GM12878 (cell line): ENCODE measurements at regions not wholly inside any gene's neighbourhood (a gene's known extent, or its start where the extent isn't known, plus 50 kb on each side); places are given as distances from the start of the nearest gene placed in this dataset.

Source experiments
- ATAC-seq: fragments of 200-7000 bp; cut with Tn5 transposase; 3 replicates; pipeline ENCODE4 v1.9.1; 2020; ENCODE audit warnings: mild to moderate bottlenecking, moderate library complexity
- BruUV-seq: library from RNA; stranded (reverse); fragments of 400-500 nt; replicated peaks from 2 replicates; lab custom pipeline; 2021; lab: Mats Ljungman, UMichigan
- CTCF ChIA-PET: fragments of 300-600 bp; sonication (Branson Sonifier 250); formaldehyde crosslinking; extraction: SDS; loops from one replicate; lab custom pipeline; 2021; ENCODE audit warnings: inconsistent platforms; lab: Yijun Ruan, JAX
- POLR2A ChIA-PET: fragments of 350-600 bp; formaldehyde crosslinking; extraction: SDS; loops from one replicate; lab custom pipeline; 2021; ENCODE audit warnings: inconsistent platforms; lab: Charles Lee
- RAD21 ChIA-PET: fragments of 300-600 bp; sonication (Branson Sonifier 250); formaldehyde crosslinking; loops from one replicate; lab custom pipeline; 2023; ENCODE audit warnings: antibody characterized with exemption; ENCODE audit not compliant: unreplicated experiment; lab: Charles Lee
- SMC1A ChIA-PET: fragments of 300-600 bp; sonication (Branson Sonifier 250); formaldehyde crosslinking; loops from one replicate; lab custom pipeline; 2023; ENCODE audit not compliant: unreplicated experiment, uncharacterized antibody; lab: Charles Lee
- DNase-seq: peaks from one replicate; pipeline ENCODE4 v3.0.0-alpha.2; 2011; ENCODE audit warnings: low read depth, low spot score
- FAIRE-seq: peaks from 3 replicates; lab custom pipeline; 2011; peaks lifted over from hg19 to GRCh38; lab: Jason Lieb, UNC
- H2AFZ ChIP-seq: 2 replicates; pipeline ENCODE4 v1.6.0; 2011; ENCODE audit warnings: low read depth, low read length, control low read depth; ENCODE audit not compliant: control insufficient read depth
- H3K27ac ChIP-seq: 2 replicates; pipeline ENCODE4 v1.5.1; 2011; ENCODE audit warnings: control low read depth; ENCODE audit not compliant: control insufficient read depth, insufficient read depth
- H3K27me3 ChIP-seq, 2 experiments: replicated peaks in 1 of 2; 2 replicates each; pipeline versions ENCODE4 v1.6.0 to v1.6.1; 2011; ENCODE audit warnings: low read length in 1 of 2; ENCODE audit not compliant: control insufficient read depth in 2 of 2, insufficient read depth in 2 of 2
- H3K36me3 ChIP-seq, 2 experiments: 2 replicates each; pipeline ENCODE4 v1.5.1; 2011; ENCODE audit warnings: low read length in 1 of 2; ENCODE audit not compliant: control insufficient read depth in 2 of 2, insufficient read depth in 2 of 2
- H3K4me1 ChIP-seq: 2 replicates; pipeline ENCODE4 v1.6.1; 2011; ENCODE audit warnings: mild to moderate bottlenecking, low read length, moderate library complexity, mixed read lengths; ENCODE audit not compliant: control insufficient read depth, insufficient read depth
- H3K4me2 ChIP-seq: 2 replicates; pipeline ENCODE4 v1.6.0; 2011; ENCODE audit warnings: control low read depth; ENCODE audit not compliant: control insufficient read depth, insufficient read depth
- H3K4me3 ChIP-seq: fragments of 200-600 bp; sonication (generic); 2 replicates; pipeline ENCODE4 v1.5.1; 2016
- H3K79me2 ChIP-seq: 2 replicates; pipeline ENCODE4 v1.6.0; 2011; ENCODE audit warnings: low read length; ENCODE audit not compliant: control insufficient read depth, insufficient read depth
- H3K9ac ChIP-seq: 2 replicates; pipeline ENCODE4 v1.8.0; 2011; ENCODE audit warnings: low read length, control low read depth, mixed read lengths; ENCODE audit not compliant: control insufficient read depth, insufficient read depth
- H3K9me3 ChIP-seq: replicated peaks from 3 replicates; pipeline ENCODE4 v1.5.1; 2011; ENCODE audit warnings: mild to moderate bottlenecking, low read length; ENCODE audit not compliant: control insufficient read depth, insufficient read depth
- H4K20me1 ChIP-seq: 2 replicates; pipeline ENCODE4 v1.6.0; 2011; ENCODE audit not compliant: control insufficient read depth, insufficient read depth
- BCL3 ChIP-seq: IDR thresholded peaks from 2 replicates; pipeline ENCODE4 v1.6.1; 2011; ENCODE audit warnings: borderline replicate concordance, low read depth, mild to moderate bottlenecking, moderate library complexity, low read length; ENCODE audit not compliant: insufficient read depth, poor library complexity, severe bottlenecking
- BHLHE40 ChIP-seq, 2 experiments: fragments of 450-650 bp in 1 of 2; IDR thresholded peaks; 2 replicates each; pipeline ENCODE4 v1.6.1; 2011 to 2017; ENCODE audit warnings: low read depth in 2 of 2, borderline replicate concordance in 1 of 2, improper control_type of control experiment in 1 of 2, low read length in 1 of 2, mild to moderate bottlenecking in 1 of 2
- CEBPB ChIP-seq, 2 experiments: fragments of 150-350 bp in 1 of 2; IDR thresholded peaks; 2 replicates each; pipeline ENCODE4 v1.6.1; 2012 to 2014; ENCODE audit warnings: low read depth in 2 of 2, low read length in 2 of 2, borderline replicate concordance in 1 of 2, inconsistent platforms in 1 of 2
- CREM ChIP-seq: IDR thresholded peaks from 2 replicates; pipeline ENCODE4 v1.6.1; 2014; ENCODE audit warnings: antibody characterized with exemption, low read depth
- HCFC1 ChIP-seq: fragments of 150-350 bp; IDR thresholded peaks from 2 replicates; pipeline ENCODE4 v1.6.1; 2014; ENCODE audit warnings: low read length
- HDAC2 ChIP-seq: fragments of 200-600 bp; sonication (generic); IDR thresholded peaks from 2 replicates; pipeline ENCODE4 v1.6.1; 2017
- JUND ChIP-seq: IDR thresholded peaks from 2 replicates; pipeline ENCODE4 v1.6.1; 2012; ENCODE audit warnings: low read depth, mild to moderate bottlenecking, low read length, improper control_type of control experiment, moderate library complexity
- MEF2A ChIP-seq: IDR thresholded peaks from 2 replicates; pipeline ENCODE4 v1.6.1; 2011; ENCODE audit warnings: low read depth, mild to moderate bottlenecking, low read length, moderate library complexity; ENCODE audit not compliant: insufficient read depth
- NFYA ChIP-seq: IDR thresholded peaks from 2 replicates; pipeline ENCODE4 v1.6.1; 2011; ENCODE audit warnings: low read depth, mild to moderate bottlenecking, low read length, improper control_type of control experiment, borderline replicate concordance
- RELB ChIP-seq: fragments of 450-650 bp; IDR thresholded peaks from 2 replicates; pipeline ENCODE4 v1.6.1; 2017; ENCODE audit warnings: low read depth, mild to moderate bottlenecking, moderate library complexity
- SUZ12 ChIP-seq: fragments of 200-600 bp; sonication (generic); IDR thresholded peaks from one replicate; pipeline ENCODE4 v1.6.1; 2018; ENCODE audit warnings: antibody characterized with exemption, mild to moderate bottlenecking; ENCODE audit not compliant: unreplicated experiment
- ZNF217 ChIP-seq: fragments of 450-650 bp; IDR thresholded peaks from 2 replicates; pipeline ENCODE4 v1.6.1; 2017; ENCODE audit warnings: antibody characterized with exemption, mild to moderate bottlenecking
- in situ Hi-C: fragments of 300-500 bp; cut with MboI; formaldehyde crosslinking; loops from 9 replicates; pipeline ENCODE4 v1.14.3; 2018; ENCODE audit warnings: mixed read lengths
- intact Hi-C: fragments of 100-400 bp; cut with micrococcal nuclease; formaldehyde crosslinking; loops from one replicate; pipeline ENCODE4 v1.14.2; 2022; ENCODE audit not compliant: unreplicated experiment

DNA sequence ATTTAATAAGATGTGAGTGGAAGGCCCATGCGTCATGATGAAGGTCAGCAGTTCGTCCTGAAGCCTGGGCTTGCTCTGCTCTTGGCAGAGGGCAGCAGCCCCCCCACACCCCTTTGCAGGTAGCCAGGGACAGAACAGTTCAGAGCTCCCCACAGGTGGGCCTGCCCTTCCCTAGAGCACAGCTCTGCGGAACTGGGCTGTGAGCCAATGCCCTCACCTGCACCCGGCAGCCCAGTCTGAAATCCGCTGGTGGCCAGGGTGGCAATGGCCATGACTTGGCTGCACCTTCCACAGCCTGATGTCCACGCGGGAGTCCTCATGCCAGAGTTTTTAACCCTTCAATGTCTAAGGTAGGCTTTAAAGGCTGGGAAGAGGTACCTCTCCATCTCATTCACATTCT, 136.7 kb downstream of the ACKR3 start (continued):
- TF ChIP-seq JUND (no peak), RELB (no peak), HCFC1 (no peak), HDAC2 (no peak)

GRCh38 chr2:236706803-236707202, 137.2 kb downstream of the ACKR3 start:
- RAD21 ChIA-PET = no interaction called here
- no peak for DNase-seq

More at GRCh38 chr2:236706803-236707202, 137.2 kb downstream of the ACKR3 start:
- ChIA-PET SMC1A (no interaction called here), POLR2A (no interaction called here), CTCF (interaction anchor here (0.6 kb wide), 1 partner anchor 427 kb away, joined by 3 read pairs; no protein-coding TSS in a partner anchor)
- Histone ChIP-seq H4K20me1 (no peaks in the 10 kb centered on the region), H3K27me3 (0 out of 4 replicates have a peak, but pooled peaks cover 0 to 2% of the 10 kb centered on the region in 2 experiments), H3K4me2 (no peak overlapping the region), H3K36me3 (no peaks in the 10 kb centered on the region), H2AFZ (no peak overlapping the region), H3K79me2 (no peaks in the 10 kb centered on the region), H3K9ac (no peak overlapping the region), H3K27ac (no peak overlapping the region), H3K4me1 (no peaks in the 10 kb centered on the region), H3K4me3 (no peak overlapping the region), H3K9me3 (no peaks in the 10 kb centered on the region)
- no peak for ATAC-seq
- intact Hi-C loops (no loop called here), in situ Hi-C loops (no loop called here)
- no TSS peak for BruUV-seq
- TF ChIP-seq SUZ12 (no peak), BCL3 (peak; percentile 45), BHLHE40 (IDR thresholded peaks at IDR 0.05; ENCODE audit: borderline replicate concordance in 1 of 2, low read depth in 2 of 2, low read length in 1 of 2) (no peak), NFYA (no peak), CREM (no peak), CEBPB (IDR thresholded peaks at IDR 0.05; ENCODE audit: borderline replicate concordance in 1 of 2, low read depth in 2 of 2, low read length in 2 of 2) (no peak), MEF2A (no peak), ZNF217 (no peak)
- FAIRE-seq = peak; percentile 47
